OCI-LY3 (cell line): ENCODE measurements at regions not wholly inside any gene's neighbourhood (a gene's known extent, or its start where the extent isn't known, plus 50 kb on each side); places are given as distances from the start of the nearest gene placed in this dataset.

ENCODE experiments used
- H2AFZ ChIP-seq: fragments of 200-600, 300-600 bp; shearing (Covaris generic); 2 replicates; pipeline ENCODE4 v1.6.0; 2014; ENCODE audit warnings: antibody characterized with exemption, low read depth, low read length
- H3K27ac ChIP-seq: fragments of 200-600, 300-600 bp; sonication (generic); 2 replicates; pipeline ENCODE4 v1.5.1; 2014; ENCODE audit warnings: mild to moderate bottlenecking, low read length, moderate library complexity, mixed read lengths
- H3K27me3 ChIP-seq: fragments of 200-600, 300-600 bp; sonication (generic); 2 replicates; pipeline ENCODE4 v1.6.1; 2014; ENCODE audit warnings: low read depth, low read length, mixed read lengths
- H3K36me3 ChIP-seq: fragments of 200-600, 300-600 bp; sonication (generic); replicated peaks from 2 replicates; pipeline ENCODE3; 2014; ENCODE audit warnings: low read depth, low read length, mixed read lengths
- H3K4me1 ChIP-seq: fragments of 300-600, 200-600 bp; sonication (generic); 2 replicates; pipeline ENCODE4 v1.6.1; 2014; ENCODE audit warnings: low read length, mixed read lengths
- H3K4me2 ChIP-seq: fragments of 200-600, 300-600 bp; sonication (generic); 2 replicates; pipeline ENCODE4 v1.6.1; 2014; ENCODE audit warnings: low read length, mixed read lengths
- H3K4me3 ChIP-seq: fragments of 300-600, 200-600 bp; sonication (generic); 2 replicates; pipeline ENCODE4 v1.5.1; 2014; ENCODE audit warnings: antibody characterized with exemption, mild to moderate bottlenecking, low read length, moderate library complexity
- H3K79me2 ChIP-seq: fragments of 300-600, 200-600 bp; shearing (Covaris generic); 2 replicates; pipeline ENCODE4 v1.6.1; 2014; ENCODE audit warnings: mild to moderate bottlenecking, low read length, mixed read lengths
- H3K9ac ChIP-seq: fragments of 300-600, 200-600 bp; shearing (Covaris generic); 2 replicates; pipeline ENCODE4 v1.6.0; 2014; ENCODE audit warnings: mild to moderate bottlenecking, low read length, moderate library complexity
- H3K9me3 ChIP-seq: fragments of 200-600, 300-600 bp; shearing (Covaris generic); 2 replicates; pipeline ENCODE4 v1.6.1; 2014; ENCODE audit warnings: low read length, mixed read lengths; ENCODE audit not compliant: insufficient read depth
- H4K20me1 ChIP-seq: fragments of 200-600, 300-600 bp; sonication (generic); 2 replicates; pipeline ENCODE4 v1.6.1; 2016; ENCODE audit warnings: low read length, mixed read lengths; ENCODE audit not compliant: insufficient read depth
- EZH2phosphoT487 ChIP-seq: fragments of 200-600 bp; shearing (Covaris generic); IDR thresholded peaks from 2 replicates; pipeline ENCODE4 v1.6.1; 2018; ENCODE audit warnings: antibody characterized with exemption, mixed run types, low read depth
- TF ChIP-seq, protein P1 (sequence below): fragments of 200-600, 300-600 bp; sonication (generic); IDR thresholded peaks from 2 replicates; pipeline ENCODE4 v1.5.1; 2014; ENCODE audit warnings: antibody characterized with exemption, low read length, low read depth

DNA sequence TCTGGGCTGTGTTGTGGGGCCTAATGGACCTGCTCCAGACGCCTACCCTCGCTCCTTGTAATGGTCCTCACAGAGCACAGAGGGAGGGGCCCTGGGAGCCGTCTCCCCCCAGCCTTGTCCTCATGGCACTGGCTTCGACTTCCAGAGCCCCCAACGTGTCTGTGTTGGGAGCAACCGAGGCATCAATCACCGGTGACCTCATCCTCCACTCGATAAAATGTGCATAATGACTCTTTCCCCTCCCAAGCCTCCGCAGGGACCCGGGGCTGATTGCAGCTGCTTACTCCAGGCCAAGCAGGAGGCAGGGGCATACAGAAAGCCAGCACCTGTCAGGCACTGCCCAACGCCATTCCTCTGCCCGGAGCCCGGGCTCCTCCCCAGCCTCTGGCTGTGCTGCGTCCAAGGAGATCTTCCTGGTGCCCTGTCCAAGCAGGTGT, 271.7 kb downstream of the NDUFA10 start:
- H3K4me1 ChIP-seq, result no peaks in the 10 kb centered on the region
- no peaks in the 10 kb centered on the region for H4K20me1 ChIP-seq
- H3K9ac ChIP-seq, result no peak overlapping the region
- no peaks in the 10 kb centered on the region for H3K9me3 ChIP-seq
- H3K27ac ChIP-seq, result no peak overlapping the region
- H3K36me3 ChIP-seq, result no peaks in the 10 kb centered on the region
- H3K79me2 ChIP-seq, result no peaks in the 10 kb centered on the region
- H3K4me3 ChIP-seq, result no peak overlapping the region
- H3K27me3 ChIP-seq, result no peaks in the 10 kb centered on the region
- H3K4me2 ChIP-seq, result no peak overlapping the region
- no peak overlapping the region for H2AFZ ChIP-seq
- TF ChIP-seq, protein P1, sequence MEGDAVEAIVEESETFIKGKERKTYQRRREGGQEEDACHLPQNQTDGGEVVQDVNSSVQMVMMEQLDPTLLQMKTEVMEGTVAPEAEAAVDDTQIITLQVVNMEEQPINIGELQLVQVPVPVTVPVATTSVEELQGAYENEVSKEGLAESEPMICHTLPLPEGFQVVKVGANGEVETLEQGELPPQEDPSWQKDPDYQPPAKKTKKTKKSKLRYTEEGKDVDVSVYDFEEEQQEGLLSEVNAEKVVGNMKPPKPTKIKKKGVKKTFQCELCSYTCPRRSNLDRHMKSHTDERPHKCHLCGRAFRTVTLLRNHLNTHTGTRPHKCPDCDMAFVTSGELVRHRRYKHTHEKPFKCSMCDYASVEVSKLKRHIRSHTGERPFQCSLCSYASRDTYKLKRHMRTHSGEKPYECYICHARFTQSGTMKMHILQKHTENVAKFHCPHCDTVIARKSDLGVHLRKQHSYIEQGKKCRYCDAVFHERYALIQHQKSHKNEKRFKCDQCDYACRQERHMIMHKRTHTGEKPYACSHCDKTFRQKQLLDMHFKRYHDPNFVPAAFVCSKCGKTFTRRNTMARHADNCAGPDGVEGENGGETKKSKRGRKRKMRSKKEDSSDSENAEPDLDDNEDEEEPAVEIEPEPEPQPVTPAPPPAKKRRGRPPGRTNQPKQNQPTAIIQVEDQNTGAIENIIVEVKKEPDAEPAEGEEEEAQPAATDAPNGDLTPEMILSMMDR, result no peak
- TF ChIP-seq EZH2phosphoT487, result no peak

DNA sequence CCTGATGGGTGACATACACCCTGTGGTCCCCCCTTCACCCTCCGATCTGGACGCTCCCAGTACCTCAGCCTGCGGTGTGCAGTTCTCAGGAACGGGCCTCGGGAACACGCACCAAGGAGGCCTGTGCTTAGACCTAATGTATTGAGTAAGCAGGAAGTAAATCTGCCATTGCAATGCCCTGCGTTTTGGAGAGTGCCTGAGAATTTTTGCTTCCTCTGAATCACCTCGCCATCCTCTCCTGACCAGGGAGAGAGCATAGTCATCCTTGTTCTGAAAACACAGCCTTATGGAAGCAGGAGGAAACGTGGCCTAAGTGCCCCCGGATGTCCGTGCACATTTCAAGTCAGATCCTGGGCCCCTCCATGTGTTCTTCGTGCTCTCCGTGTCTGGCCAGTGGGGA, 272.2 kb downstream of the NDUFA10 start:
- H3K36me3 ChIP-seq, result no peaks in the 10 kb centered on the region
- H3K9me3 ChIP-seq, result no peaks in the 10 kb centered on the region
- no peaks in the 10 kb centered on the region for H4K20me1 ChIP-seq
- H3K27ac ChIP-seq, result no peak overlapping the region
- no peak for TF ChIP-seq EZH2phosphoT487
- TF ChIP-seq, protein P1, result no peak
- H3K79me2 ChIP-seq, result no peaks in the 10 kb centered on the region
- no peaks in the 10 kb centered on the region for H3K27me3 ChIP-seq
- no peaks in the 10 kb centered on the region for H3K4me1 ChIP-seq
- H3K9ac ChIP-seq, result no peak overlapping the region
- no peak overlapping the region for H2AFZ ChIP-seq
- no peak overlapping the region for H3K4me2 ChIP-seq
- H3K4me3 ChIP-seq, result no peak overlapping the region

DNA sequence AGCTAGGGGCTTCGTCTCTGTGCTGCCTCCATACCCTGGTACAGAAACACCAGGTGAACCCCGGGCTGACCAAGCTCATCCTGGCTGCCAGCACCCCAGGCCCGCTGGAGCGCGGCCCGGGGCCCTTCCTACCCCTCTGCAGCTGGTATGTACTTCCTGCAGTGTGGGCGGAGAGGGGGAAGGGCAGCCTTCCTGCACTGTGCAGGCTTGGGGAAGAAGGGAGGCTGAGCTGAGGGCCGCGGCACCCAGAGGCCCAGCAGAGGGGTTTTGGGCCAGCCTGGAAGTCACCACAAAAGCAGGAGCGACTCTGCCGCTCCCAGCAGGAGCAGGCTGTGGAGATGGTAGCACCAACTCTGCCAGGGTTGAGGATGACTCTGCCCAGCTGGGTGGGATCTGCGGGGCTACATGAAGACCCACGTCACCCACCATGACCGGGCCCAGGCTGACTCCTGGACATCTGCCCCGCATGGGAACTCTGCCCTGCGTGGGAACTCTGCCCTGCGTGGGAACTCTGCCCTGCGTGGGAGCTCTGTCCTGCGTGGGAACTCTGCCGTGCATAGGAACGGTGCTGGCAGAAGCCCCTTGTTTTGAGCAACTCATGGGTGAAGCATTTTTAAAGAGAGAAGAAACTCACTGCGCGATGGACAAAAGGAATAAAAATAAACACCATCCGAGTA, 273.3 kb downstream of the NDUFA10 start:
- TF ChIP-seq EZH2phosphoT487, result no peak
- TF ChIP-seq, protein P1, result no peak
- H3K4me1 ChIP-seq, result no peaks in the 10 kb centered on the region
- H3K4me2 ChIP-seq, result no peak overlapping the region
- no peaks in the 10 kb centered on the region for H3K9me3 ChIP-seq
- no peak overlapping the region for H3K27ac ChIP-seq
- no peaks in the 10 kb centered on the region for H3K27me3 ChIP-seq
- H3K4me3 ChIP-seq, result no peak overlapping the region
- H4K20me1 ChIP-seq, result no peaks in the 10 kb centered on the region
- H3K79me2 ChIP-seq, result no peaks in the 10 kb centered on the region
- no peak overlapping the region for H2AFZ ChIP-seq
- no peaks in the 10 kb centered on the region for H3K36me3 ChIP-seq
- H3K9ac ChIP-seq, result no peak overlapping the region

DNA sequence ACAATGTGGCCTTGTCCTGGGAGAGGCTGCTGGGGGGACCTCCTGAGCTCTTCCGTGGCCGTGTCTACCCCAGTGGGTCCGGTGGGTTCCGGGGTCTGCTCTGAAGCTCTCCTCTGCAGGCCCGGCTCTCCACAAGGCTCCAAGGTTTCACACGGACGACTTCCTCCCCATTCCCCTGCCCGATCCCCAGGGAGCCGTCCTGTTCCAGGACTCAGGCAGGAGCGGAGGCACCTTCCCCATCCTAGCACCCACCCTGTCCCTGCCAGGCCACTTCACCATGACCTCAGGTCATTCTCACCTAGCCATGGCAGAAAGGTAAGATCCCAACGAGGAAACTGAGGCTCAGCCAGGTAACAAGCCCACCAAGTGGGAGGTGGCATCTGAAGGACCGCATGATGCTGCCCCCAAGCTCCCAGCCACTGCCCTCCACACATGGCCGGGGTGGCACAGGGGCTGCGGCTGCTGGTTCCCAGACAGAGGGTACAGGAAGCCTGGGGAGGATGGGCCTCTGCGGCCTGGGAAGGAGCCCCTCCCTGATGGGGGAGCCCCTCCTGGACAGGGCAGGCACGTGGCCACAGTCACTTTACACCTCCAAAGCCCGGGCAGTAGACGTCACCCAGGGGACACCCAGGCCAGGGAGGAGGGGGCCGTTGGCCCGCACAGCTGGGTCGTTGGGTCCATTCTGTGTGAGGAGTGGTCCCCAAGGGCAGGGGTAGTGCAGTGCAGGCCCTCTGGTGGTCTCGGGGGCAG, 274.0 kb downstream of the NDUFA10 start:
- Histone ChIP-seq H3K4me3 (no peak overlapping the region), H3K4me2 (no peak overlapping the region), H3K27me3 (no peaks in the 10 kb centered on the region)

More for the DNA sequence above, 274.0 kb downstream of the NDUFA10 start:
- Histone ChIP-seq H3K36me3 (no peaks in the 10 kb centered on the region), H3K27ac (no peak overlapping the region), H3K9me3 (no peaks in the 10 kb centered on the region), H2AFZ (no peak overlapping the region), H3K9ac (no peak overlapping the region), H3K4me1 (no peaks in the 10 kb centered on the region), H3K79me2 (no peaks in the 10 kb centered on the region), H4K20me1 (no peaks in the 10 kb centered on the region)
- TF ChIP-seq EZH2phosphoT487, result no peak
- TF ChIP-seq, protein P1, result no peak
